ENCODE measurements at regions not wholly inside any gene's neighbourhood (a gene's known extent, or its start where the extent isn't known, plus 50 kb on each side); places are given as distances from the start of the nearest gene placed in this dataset.

DNA sequence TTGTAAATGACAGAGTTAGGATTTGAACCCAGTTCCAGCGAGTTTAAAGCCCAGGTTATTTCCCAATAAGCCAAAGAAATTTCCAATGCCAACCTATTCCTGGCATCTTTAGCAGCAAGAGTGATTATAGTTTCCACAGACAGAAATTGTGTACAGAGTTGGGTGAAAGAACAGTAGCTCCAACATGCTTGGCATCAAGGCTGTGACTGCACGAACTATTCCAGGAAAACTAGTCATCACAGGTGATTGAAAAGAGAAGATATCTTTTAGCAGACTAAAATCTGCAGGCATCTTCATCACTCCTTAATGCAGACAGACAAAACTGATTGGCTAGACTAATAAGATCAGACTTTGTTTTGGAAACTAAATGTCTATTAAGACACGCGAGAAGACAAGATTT, 262.7 kb upstream of the PLEKHG7 start:
- intact Hi-C loops (cut with micrococcal nuclease): no loop called here

DNA sequence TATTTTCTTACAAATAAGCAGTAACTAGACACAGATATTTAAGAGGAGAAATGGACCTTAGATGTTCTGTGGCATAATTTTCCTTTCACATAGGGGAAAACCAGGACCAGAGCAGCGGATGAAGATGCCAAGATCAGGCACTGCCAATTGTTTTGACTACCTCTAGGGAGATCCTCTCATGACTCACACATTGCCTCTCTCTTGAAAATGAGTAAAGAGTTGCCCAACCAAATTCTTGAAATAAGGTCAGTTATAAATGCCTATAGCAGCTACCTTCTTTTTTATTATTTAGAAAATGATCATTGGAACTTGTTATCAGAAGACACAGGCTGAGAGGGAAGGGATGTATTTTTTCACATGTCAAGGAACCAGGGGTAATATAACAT, 263.4 kb upstream of the PLEKHG7 start:
- intact Hi-C loops (cut with micrococcal nuclease): no loop called here

GRCh38 chr12:92438641-92439419, 264.0 kb upstream of the PLEKHG7 start:
- intact Hi-C loops (cut with micrococcal nuclease): no loop called here

DNA sequence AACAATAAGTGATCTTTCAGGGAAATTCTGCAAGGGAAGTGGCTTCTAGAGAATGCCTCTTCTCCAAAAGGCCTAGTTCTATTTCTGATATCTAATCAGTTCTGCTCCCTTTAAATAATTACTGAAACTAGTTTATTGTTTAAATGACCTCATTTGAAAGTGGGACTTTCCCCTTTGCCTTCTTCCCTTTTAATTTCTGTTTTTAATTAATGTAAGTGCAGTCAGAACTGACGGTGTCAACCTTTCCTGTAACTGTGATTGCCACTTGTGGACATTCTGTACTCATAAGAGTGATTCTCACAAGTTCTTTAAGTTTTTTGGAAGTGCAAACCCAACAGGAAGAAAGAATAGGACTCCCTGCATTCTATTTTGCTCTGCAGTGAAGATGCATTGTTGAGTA, 265.3 kb upstream of the PLEKHG7 start:
- intact Hi-C loops (cut with micrococcal nuclease): no loop called here

GRCh38 chr12:92436856-92437255, 265.9 kb upstream of the PLEKHG7 start:
- intact Hi-C loops (cut with micrococcal nuclease): no loop called here

DNA sequence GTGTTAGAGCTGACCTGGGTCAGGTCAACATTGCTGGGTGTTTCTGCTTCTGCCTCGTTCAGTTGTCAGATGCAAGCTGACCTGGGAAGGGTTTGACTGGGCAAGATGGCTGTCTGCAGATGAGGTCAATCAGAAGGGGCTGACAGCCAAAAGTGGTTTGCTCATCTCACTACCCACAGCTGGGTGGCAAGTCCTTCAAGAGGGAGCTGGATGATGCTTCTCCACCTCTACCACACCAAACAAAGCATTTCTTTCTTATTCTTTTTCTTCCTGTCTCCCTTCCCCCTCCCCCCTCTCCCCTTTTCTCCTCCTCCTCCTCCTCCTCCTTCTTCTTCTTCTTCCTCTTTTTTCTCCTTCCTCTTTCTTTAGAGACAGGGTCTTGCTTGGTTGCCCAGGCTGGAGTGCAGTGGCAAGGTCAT, 268.2 kb upstream of the PLEKHG7 start:
- intact Hi-C loops (cut with micrococcal nuclease): no loop called here

DNA sequence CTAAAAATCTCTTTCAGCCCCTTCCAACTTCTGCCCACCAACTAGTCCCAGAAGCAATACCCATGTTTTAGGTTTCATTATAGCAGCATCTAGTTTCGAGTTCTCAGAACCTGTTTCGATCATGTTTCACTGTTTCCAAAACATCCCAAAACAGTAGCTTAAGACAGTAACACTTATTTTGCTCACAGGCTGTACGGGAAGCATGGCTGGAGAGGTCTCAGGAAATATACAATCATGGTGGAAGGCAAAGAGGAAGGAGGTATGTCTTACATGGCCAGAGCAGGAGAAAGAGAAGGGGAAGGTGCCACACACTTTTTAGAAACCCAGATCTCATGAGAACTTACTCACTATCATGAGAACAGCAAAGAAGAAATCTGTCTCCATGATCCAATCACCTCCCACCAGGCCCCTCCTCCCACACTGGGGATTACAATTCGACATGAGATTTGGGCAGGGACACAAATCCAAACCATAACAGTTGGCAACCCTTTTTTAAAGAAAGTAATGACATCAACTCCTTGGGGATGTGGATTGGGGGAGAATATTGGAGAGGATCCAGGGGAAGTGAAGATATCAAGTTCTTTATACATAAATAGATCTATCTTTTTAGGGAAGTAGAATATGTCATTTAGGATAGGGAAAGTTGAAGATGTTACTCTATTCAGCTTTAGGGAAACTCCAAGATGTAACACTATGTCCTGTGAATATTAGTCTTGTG, 269.9 kb upstream of the PLEKHG7 start:
- intact Hi-C loops (cut with micrococcal nuclease): no loop called here

- intact Hi-C loops (cut with micrococcal nuclease): loop anchor here (1.0 kb wide), 1 partner anchor 139 kb away; no protein-coding TSS in a partner anchor
These were observed 271.6 kb upstream of the PLEKHG7 start for GRCh38 chr12:92431146-92431545.

DNA sequence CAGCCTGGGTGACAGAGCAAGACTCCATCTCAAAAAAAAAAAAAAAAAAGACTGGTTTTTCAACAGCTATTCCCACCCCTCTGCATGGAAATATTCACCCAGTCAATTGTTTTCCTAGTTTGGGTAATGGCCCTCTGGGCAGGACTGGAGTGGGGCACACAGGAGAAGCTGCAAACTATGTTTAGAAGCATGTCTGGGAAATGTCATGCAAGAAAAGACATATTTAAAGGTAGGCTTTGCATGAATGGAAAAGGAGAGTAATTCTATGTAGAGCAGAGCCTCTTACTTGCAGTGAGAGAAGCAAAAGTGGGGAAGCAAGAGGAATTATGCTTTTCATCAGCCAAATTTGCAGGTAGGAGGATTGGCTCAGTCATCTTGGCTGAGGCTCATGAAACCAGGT, 276.5 kb upstream of the PLEKHG7 start:
- intact Hi-C loops (cut with micrococcal nuclease): no loop called here

DNA sequence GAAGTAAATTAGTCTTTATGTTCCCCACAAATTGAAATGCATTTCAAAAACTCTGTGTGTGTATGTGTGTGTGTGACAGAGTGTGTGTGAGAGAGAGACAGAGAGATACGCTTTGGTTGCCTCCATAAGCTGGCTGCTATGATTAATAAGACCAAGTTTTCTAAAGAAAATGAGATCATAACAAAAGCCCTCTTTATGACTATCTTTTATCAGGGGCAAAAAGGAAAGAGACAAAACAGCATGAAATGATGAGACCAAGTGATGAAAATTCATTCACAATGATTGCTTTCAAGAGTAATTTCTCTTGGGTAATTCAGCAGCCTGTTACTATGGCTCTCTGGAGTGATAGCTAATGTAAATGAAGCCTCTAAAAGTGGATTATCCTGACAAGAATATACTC, 277.6 kb upstream of the PLEKHG7 start:
- intact Hi-C loops (cut with micrococcal nuclease): no loop called here

DNA sequence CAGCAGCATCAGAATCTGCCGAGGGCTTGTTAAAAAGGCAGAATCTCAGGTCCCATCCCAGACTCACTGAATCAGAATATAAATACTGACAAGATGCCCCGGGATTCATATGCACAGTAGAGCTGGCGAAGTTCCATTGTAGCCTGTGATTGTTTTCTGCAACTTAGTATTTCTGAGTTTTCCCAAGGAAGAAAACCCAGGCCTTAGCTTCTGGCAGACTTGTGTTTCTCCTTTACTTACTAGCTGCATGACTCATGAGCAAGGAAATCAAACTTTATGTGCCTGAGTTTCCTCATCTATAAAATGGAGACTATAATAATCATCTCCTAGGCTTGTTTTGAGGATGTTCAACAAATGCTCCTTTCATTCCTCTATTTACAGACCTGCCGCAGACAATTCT, 278.5 kb upstream of the PLEKHG7 start:
- intact Hi-C loops (cut with micrococcal nuclease): no loop called here

DNA sequence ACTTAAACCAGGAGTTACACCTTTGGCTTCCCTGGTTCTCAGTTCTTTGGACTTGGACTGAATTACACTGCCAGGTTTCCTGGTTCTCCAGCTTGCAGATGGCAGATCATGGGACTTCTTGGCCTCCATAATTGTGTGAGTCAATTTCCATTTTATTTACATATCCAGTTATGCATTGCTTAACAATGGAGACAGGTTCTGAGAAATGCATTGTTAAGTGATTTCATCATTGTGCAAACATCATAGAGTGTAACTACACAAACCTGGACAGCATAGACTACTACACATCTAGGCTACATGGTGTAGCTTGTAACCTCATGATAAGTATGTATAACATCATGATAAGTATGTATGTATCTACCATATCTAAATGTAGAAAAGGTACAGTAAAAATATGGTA, 276.1 kb upstream of the BTG1 start:
- intact Hi-C loops (cut with micrococcal nuclease): no loop called here

GRCh38 chr12:92421042-92421441, 275.4 kb upstream of the BTG1 start:
- intact Hi-C loops (cut with micrococcal nuclease): no loop called here

- intact Hi-C loops (cut with micrococcal nuclease): no loop called here
These were observed 273.6 kb upstream of the BTG1 start for GRCh38 chr12:92419201-92419600.

GRCh38 chr12:92418381-92418780, 272.7 kb upstream of the BTG1 start:
- intact Hi-C loops (cut with micrococcal nuclease): no loop called here

- intact Hi-C loops (cut with micrococcal nuclease): no loop called here
These were observed 271.7 kb upstream of the BTG1 start for GRCh38 chr12:92417373-92417772.

DNA sequence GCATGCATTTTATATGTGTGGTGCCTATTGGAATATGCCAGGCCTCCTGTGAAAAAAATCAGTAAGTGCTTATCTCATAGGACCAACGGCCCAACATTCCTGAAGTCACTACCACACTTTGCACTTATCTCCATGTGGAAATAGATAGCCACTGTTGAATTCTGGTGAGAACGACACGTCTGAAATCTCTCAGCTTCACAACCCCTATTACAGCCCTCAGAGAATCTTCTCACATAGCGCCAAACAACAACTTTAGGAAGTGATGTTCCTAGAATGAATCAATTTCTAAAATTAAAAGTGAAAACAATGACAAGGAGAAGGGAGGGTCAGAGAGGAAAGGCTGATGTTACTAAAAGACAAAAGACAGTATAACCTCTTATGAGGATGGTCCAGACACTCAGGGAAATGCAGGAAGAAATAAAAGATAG, 270.8 kb upstream of the BTG1 start:
- intact Hi-C loops (cut with micrococcal nuclease): no loop called here

GRCh38 chr12:92414170-92415070, 268.8 kb upstream of the BTG1 start:
- intact Hi-C loops (cut with micrococcal nuclease): no loop called here

DNA sequence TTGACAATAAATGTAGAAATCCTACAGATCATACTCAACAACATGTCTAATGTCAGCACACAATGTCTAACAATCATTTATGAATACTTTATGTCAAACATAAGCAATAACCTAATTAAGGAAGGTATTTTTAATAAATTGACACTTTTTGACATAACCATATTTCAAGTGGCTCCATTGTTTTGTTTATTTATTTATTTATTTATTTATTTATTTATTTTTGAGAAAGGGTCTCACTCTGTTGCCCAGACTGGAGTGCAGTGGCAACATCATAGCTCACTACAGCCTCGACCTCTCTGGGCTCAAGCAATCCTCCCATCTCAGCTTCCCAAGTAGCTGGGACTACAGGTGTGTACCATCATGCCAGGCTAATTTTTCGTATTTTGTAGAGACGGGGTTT, 267.6 kb upstream of the BTG1 start:
- intact Hi-C loops (cut with micrococcal nuclease): no loop called here

DNA sequence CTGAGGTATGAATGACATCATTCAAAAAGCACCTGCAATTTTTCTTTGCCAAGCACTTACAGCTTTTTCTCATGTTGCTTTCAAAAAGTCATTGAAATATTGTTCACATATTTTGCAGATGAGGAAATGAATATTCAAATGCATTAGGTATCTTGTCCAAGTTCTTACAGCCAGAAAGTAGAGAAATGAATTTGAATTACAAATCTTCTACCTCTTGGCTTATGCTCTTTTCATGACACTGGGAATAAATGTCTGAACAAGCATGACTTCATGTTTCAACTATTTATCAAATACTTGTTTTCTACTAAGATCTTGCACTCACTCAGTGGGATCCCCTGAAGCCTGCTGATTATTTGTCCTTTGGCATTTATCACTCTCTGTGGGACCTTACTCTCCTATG, 267.2 kb upstream of the BTG1 start:
- intact Hi-C loops (cut with micrococcal nuclease): no loop called here

DNA sequence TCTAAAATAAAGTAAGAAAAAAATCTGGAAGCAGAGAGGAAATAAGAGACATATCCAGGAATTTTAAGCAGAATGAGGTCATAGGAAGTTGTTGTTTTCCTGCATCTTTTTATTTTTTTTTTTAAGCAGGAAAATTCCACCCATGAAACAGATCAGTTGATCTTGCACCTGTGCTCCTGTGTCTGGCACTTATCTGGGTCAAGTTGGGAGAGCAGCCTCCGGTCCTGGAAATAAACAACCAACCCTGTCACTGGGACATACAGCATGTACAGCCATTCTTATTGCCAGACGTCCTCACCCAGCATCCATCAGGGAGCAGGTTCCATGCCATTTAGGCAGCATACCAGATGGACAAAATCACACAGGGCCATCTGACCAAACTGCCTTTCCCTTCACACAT, 266.0 kb upstream of the BTG1 start:
- intact Hi-C loops (cut with micrococcal nuclease): no loop called here
